Endothelial cell (in vitro differentiated cells): ENCODE measurements at regions not wholly inside any gene's neighbourhood (a gene's known extent, or its start where the extent isn't known, plus 50 kb on each side); places are given as distances from the start of the nearest gene placed in this dataset.

Source experiments
- DNase-seq: peaks from one replicate; pipeline ENCODE4 v3.0.0; 2021; ENCODE audit warnings: low spot score
- H3K27ac Mint-ChIP-seq: one replicate; pipeline ENCODE4 v1.8.0; 2021; ENCODE audit warnings: mixed read lengths, inconsistent platforms; ENCODE audit not compliant: unreplicated experiment
- H3K27me3 Mint-ChIP-seq: one replicate; pipeline ENCODE4 v1.8.0; 2021; ENCODE audit warnings: mild to moderate bottlenecking, moderate library complexity, mixed read lengths, inconsistent platforms; ENCODE audit not compliant: unreplicated experiment
- H3K36me3 Mint-ChIP-seq: one replicate; pipeline ENCODE4 v1.8.0; 2021; ENCODE audit warnings: mild to moderate bottlenecking, low read depth, mixed read lengths, inconsistent platforms; ENCODE audit not compliant: unreplicated experiment
- H3K4me1 Mint-ChIP-seq: one replicate; pipeline ENCODE4 v1.8.0; 2021; ENCODE audit warnings: mild to moderate bottlenecking, mixed read lengths, inconsistent platforms; ENCODE audit not compliant: unreplicated experiment
- H3K4me3 Mint-ChIP-seq: one replicate; pipeline ENCODE4 v1.8.0; 2021; ENCODE audit warnings: mild to moderate bottlenecking, mixed read lengths, inconsistent platforms; ENCODE audit not compliant: unreplicated experiment
- H3K9me3 Mint-ChIP-seq: one replicate; pipeline ENCODE4 v1.8.0; 2021; ENCODE audit warnings: mixed read lengths, inconsistent platforms; ENCODE audit not compliant: unreplicated experiment
- CTCF ChIP-seq: fragments of 200-600 bp; sonication (generic); IDR thresholded peaks from one replicate; pipeline ENCODE4 v1.5.0; 2021; ENCODE audit warnings: antibody characterized with exemption; ENCODE audit not compliant: unreplicated experiment

GRCh38 chr13:44049081-44049945 lies 169.6 kb downstream of the LACC1 start:
- H3K36me3 Mint-ChIP-seq, result no peaks in the 10 kb centered on the region
- no peaks in the 10 kb centered on the region for H3K27me3 Mint-ChIP-seq
- no peak for TF ChIP-seq CTCF
- no peaks in the 10 kb centered on the region for H3K9me3 Mint-ChIP-seq
- no peak for DNase-seq
- H3K4me1 Mint-ChIP-seq, result peaks cover 8% of the 10 kb centered on the region
- no peak overlapping the region for H3K4me3 Mint-ChIP-seq
- no peak overlapping the region for H3K27ac Mint-ChIP-seq

GRCh38 chr13:44050450-44051063 lies 170.9 kb downstream of the LACC1 start:
- Mint-ChIP-seq H3K4me3 (no peak overlapping the region), H3K36me3 (no peaks in the 10 kb centered on the region), H3K27me3 (no peaks in the 10 kb centered on the region), H3K27ac (no peak overlapping the region), H3K4me1 (peaks cover 8% of the 10 kb centered on the region), H3K9me3 (no peaks in the 10 kb centered on the region)
- TF ChIP-seq CTCF, result peak; percentile 84
- DNase-seq, result no peak

- H3K4me1 Mint-ChIP-seq, result peaks cover 5% of the 10 kb centered on the region
- H3K27me3 Mint-ChIP-seq, result no peaks in the 10 kb centered on the region
- no peak for DNase-seq
- H3K36me3 Mint-ChIP-seq, result no peaks in the 10 kb centered on the region
- H3K27ac Mint-ChIP-seq, result no peak overlapping the region
- H3K4me3 Mint-ChIP-seq, result no peak overlapping the region
- TF ChIP-seq CTCF, result no peak
- H3K9me3 Mint-ChIP-seq, result no peaks in the 10 kb centered on the region
Measured at GRCh38 chr13:44051405-44051804, 171.7 kb downstream of the LACC1 start.

DNA sequence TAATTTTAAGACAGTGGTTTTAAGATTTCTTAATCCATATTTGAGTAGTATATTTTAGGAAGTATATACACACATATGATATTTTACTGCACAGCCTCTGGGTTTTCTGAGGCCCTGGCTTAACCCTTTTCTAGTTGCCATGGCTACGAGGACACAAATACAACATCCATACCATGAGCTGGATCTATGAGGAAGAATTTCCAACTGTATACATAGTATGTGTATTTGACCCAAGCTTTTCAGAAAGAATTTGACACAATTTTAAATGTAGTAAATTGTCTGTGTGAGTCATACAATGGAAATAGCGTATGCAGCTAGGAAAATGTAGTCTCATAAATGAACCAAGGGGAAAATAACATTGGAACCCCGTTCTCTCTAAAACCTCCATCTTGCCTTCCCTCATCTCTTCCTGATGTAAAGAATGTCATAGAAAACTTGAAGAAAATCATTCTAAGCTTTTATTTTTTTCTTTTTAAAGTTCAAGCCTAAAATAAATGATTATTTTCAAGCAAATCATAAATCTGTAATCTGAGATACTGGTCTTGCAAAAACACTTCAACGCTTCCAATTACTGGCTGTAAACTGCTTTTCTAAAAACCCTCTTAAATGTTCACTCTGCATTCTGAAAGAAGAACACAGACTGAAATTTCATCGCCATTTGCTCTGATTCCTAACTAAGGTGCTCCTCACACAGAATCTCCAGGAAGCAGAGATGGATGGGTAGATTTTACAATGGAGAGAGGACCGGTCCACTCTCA lies 172.4 kb downstream of the LACC1 start:
- TF ChIP-seq CTCF, result no peak
- H3K36me3 Mint-ChIP-seq, result no peaks in the 10 kb centered on the region
- peaks cover 3% of the 10 kb centered on the region for H3K4me1 Mint-ChIP-seq
- DNase-seq, result no peak
- H3K27me3 Mint-ChIP-seq, result no peaks in the 10 kb centered on the region
- no peaks in the 10 kb centered on the region for H3K9me3 Mint-ChIP-seq
- H3K4me3 Mint-ChIP-seq, result no peak overlapping the region
- H3K27ac Mint-ChIP-seq, result peak overlapping the region; percentile 61
